ENCODE measurements at regions not wholly inside any gene's neighbourhood (a gene's known extent, or its start where the extent isn't known, plus 50 kb on each side); places are given as distances from the start of the nearest gene placed in this dataset.

GRCh38 chr5:17801595-17801994 is 167.3 kb downstream of the TAF11L14 start:
- no peak overlapping the region for H3K4me3 ChIP-seq (ENCODE audit: low read depth, low read length)
- TF ChIP-seq CTCF (IDR thresholded peaks at IDR 0.05; ENCODE audit: low read depth, low read length, missing control alignments): no peak
- DNase-seq (ENCODE audit: low read depth): no peak

- TF ChIP-seq CTCF (IDR thresholded peaks at IDR 0.05; ENCODE audit: low read depth, low read length, missing control alignments): no peak
- DNase-seq (ENCODE audit: low read depth): no peak
- H3K4me3 ChIP-seq (ENCODE audit: low read depth, low read length): no peak overlapping the region
Measured at GRCh38 chr5:17802256-17802655, 168.0 kb downstream of the TAF11L14 start.

- DNase-seq (ENCODE audit: low read depth): no peak
- no peak for TF ChIP-seq CTCF (IDR thresholded peaks at IDR 0.05; ENCODE audit: low read depth, low read length, missing control alignments)
- H3K4me3 ChIP-seq (ENCODE audit: low read depth, low read length): no peak overlapping the region
Measured at GRCh38 chr5:17803971-17804370, 169.7 kb downstream of the TAF11L14 start.

- no peak for TF ChIP-seq CTCF (IDR thresholded peaks at IDR 0.05; ENCODE audit: low read depth, low read length, missing control alignments)
- no peak overlapping the region for H3K4me3 ChIP-seq (ENCODE audit: low read depth, low read length)
- no peak for DNase-seq (ENCODE audit: low read depth)
Measured at GRCh38 chr5:17805227-17805825, 171.1 kb downstream of the TAF11L14 start.

GRCh38 chr5:17806818-17807468 is 172.7 kb downstream of the TAF11L14 start:
- no peak for TF ChIP-seq CTCF (IDR thresholded peaks at IDR 0.05; ENCODE audit: low read depth, low read length, missing control alignments)
- DNase-seq (ENCODE audit: low read depth): no peak
- H3K4me3 ChIP-seq (ENCODE audit: low read depth, low read length): no peak overlapping the region

- TF ChIP-seq CTCF (IDR thresholded peaks at IDR 0.05; ENCODE audit: low read depth, low read length, missing control alignments): no peak
- DNase-seq (ENCODE audit: low read depth): no peak
- no peak overlapping the region for H3K4me3 ChIP-seq (ENCODE audit: low read depth, low read length)
Measured at GRCh38 chr5:17808566-17808965, 174.3 kb downstream of the TAF11L14 start.

GRCh38 chr5:17810734-17811133 is 176.5 kb downstream of the TAF11L14 start:
- H3K4me3 ChIP-seq (ENCODE audit: low read depth, low read length): no peak overlapping the region
- DNase-seq (ENCODE audit: low read depth): no peak
- no peak for TF ChIP-seq CTCF (IDR thresholded peaks at IDR 0.05; ENCODE audit: low read depth, low read length, missing control alignments)

Data from GM12864 (cell line).